HG03103 (cell line): ENCODE measurements at regions not wholly inside any gene's neighbourhood (a gene's known extent, or its start where the extent isn't known, plus 50 kb on each side); places are given as distances from the start of the nearest gene placed in this dataset.
"Not testable (repeated sequence)": the region's sequence is repeated elsewhere in the genome, so short reads cannot be mapped to it uniquely, and the experiment has no call there.

Source experiments
- ATAC-seq: cut with Tn5 transposase; IDR thresholded peaks from one replicate; pipeline ENCODE4 v1.9.1; 2021; ENCODE audit warnings: low read depth; ENCODE audit not compliant: unreplicated experiment

DNA sequence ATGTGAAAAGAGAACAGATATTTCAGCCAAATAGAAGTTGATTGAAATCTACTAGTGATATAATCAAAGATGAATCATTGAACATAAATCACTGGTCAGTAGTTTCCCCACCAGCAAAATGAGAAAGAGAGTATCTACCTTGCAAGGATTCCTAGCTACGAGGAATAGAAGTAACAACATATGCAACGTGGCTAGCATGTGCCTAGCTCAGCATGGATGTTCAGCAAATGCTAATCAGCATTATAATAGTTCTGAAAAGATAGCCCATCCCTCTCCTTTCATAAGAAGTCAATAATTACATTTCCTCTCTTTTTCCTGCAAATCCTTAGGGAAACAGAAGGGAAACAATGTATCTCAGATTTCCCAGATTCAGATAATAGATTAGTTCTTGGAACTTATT is 417.2 kb downstream of the SATB2 start:
- no peak for ATAC-seq

DNA sequence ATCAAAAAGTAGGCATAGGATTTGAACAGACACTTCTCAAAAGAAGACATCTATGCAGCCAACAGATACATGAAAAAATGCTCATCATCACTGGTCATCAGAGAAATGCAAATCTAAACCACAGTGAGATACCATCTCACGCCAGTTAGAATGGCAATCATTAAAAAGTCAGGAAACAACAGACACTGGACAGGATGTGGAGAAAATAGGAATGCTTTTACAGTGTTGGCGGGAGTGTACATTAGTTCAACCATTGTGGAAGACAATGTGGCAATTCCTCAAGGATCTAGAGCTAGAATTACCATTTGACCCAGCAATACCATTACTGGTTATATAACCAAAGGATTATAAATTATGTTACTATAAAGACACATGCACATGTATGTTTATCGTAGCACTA is 424.0 kb downstream of the SATB2 start:
- not testable (repeated sequence) for ATAC-seq

DNA sequence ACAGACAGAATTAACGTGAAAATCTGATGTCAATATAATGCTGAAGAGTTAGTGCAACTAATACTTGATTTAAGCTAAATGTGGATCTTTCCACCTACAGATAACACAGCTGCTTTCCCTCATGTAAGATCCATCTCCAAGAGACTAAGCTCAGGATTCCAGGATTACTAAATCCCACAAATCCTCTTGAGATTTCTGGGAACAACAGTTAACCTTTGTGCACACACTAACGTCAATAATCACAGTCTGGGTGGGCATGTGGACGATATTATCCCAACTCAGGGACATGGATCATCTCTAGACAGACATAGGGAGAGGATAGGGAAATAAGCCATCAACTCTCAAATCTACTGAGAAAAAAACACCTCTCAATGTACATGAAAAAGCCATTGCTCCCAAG is 432.6 kb downstream of the SATB2 start:
- no peak for ATAC-seq

DNA sequence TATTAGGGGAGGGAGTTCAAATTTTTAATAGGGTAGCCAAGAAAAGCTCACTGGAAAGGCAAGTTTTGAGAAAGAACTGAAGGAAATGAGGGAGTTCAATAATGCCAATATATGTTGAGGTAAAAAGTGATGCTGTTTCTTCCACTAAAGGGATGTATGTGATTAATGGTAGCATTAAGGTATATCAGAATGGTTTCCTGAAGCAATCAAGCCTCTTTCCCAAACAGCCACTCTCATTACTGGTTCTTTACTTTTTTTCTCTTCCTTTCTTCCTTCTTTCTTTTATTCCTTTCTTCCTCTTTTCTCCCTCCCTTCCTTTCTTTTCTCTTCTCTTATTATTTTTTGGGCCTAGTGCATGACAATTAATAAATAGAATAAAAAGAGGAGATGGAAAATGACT is 433.5 kb downstream of the SATB2 start:
- no peak for ATAC-seq

DNA sequence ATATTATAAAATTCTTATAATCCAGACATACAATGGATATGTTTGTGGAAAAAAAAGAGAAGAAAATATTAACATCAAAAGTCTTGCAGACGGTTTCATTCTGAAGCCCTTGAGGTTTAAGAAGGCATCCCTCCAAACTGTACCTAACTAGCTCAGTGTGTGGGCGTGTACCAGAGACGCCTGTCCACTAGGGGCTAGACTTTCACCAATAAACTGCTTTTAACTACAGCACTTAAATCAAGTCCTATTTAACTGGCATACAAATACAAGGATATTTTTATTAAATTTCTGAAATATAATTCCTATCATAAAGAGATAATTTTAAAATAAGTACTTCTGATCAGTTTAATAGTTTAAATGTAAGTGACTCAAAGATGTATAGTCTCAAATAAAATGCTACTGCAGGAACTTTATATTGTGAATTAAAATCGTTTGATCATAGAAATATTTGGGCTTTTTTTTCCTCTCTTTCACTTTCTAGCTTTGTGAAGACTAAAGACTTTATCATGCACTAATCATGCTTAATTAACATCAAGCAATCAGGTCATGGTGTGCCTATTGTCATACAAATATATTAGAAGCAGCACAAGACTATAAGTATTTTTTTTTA is 437.7 kb downstream of the SATB2 start:
- ATAC-seq: no peak

DNA sequence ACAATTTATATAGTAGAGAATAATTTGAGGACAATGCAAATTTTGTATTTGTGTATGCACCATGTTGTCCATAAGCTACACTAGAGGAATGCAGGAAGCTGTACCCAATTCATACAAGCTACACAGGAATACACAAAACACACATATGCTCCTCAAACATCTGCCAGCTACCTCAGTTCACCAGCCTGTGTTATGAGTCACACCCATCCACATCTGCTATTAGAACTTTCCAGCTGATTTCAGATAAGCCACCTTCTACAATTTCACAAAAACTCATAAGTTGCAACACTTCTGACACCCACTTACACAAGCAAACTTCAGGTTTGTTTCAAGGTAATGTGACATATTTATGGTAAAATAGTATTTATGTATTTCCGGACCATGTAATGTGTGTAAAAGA is 438.9 kb downstream of the SATB2 start:
- no peak for ATAC-seq

DNA sequence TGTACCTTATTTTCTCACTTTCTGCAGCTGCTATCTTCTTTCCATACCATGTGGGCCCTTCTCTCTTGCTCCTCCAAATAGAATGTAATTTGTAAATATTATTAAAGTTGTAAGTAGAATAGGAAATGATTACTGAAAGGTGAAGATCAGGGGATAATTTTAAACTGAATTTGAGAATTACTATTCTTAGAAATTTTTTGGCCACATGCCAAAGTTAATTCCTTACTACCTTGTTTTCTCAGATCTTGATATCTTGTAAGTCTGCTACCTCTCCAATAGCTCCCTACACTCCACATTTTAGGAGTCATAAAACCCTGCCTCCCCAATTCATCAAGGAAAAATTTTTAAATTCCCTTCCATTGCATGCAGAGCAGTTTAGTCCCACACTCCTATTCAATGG is 442.7 kb downstream of the SATB2 start:
- no peak for ATAC-seq

DNA sequence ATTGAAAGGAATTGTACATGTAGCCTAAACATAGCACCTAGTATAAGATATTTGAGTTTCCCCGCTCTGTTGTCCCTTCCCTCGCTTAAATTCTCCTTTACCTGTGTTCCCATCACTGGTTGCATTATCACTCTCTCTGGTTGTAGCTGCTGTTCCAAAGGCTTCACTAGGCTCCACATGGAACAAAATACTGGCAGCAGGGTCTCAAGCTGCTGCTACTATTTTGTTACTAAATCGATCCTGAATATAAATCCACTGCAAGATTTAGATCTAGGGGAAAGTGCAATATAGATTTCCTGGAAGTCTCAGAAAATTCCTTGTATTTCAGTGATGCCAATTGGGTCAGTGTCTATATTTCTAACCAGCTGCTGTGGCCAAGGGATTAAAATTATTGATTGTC is 443.5 kb downstream of the SATB2 start:
- no peak for ATAC-seq

DNA sequence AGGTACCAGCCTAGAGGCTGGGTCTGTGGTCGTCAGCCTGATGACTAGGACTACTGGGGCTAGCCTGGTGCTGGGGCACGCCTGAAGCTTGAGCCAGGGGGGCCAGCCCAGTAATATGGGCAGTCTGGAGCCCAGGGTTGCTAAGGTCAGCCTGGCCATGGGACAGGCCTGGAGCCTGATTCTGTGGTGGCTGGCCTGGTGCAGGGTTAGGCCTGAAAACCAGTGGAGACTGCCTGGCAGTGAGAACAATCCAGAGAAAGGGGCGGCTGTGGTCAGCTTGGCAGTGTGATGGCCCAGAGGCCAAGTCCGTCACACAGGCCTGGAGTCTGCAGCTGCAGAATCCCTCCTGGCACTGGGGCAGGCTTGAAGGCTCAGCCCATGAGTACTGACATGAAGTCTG is 445.8 kb downstream of the SATB2 start:
- ATAC-seq: no peak

DNA sequence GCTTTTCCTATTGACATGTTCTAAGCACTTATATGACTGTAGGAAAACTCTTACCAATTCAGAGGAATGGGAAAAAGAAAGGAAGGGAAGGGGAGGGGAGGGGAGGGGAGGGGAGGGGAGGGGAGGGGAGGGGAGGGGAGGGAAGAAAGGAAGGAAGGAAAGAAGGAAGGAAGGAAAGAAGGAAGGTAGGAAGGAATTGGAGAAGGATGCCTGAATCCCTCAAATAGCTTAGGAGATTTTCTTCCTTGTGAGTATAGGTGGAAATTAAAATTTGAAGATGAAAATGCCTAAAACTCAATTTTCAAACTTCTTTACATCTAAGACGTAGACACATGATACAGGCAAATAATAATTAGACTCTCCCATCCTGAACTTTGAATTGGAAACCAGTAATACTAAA is 463.1 kb downstream of the SATB2 start:
- no peak for ATAC-seq

DNA sequence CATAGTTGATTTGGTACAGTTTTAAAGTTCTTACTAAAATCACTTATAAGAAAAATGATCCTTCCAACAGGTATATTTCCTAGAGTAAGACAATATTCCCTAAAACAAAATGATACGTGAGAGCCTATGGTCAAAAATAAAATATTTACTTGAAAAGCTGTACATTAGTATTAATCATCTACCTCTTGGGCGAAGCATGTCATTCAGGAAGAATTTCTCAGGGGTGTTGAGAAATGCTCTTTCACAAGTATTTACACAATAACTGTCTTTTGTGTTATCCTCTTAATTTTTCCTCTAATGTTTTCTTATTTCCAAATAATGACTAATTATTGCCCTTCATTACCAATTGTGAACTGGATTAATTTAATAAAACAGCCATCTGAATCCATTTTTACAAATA is 466.3 kb downstream of the SATB2 start:
- no peak for ATAC-seq

DNA sequence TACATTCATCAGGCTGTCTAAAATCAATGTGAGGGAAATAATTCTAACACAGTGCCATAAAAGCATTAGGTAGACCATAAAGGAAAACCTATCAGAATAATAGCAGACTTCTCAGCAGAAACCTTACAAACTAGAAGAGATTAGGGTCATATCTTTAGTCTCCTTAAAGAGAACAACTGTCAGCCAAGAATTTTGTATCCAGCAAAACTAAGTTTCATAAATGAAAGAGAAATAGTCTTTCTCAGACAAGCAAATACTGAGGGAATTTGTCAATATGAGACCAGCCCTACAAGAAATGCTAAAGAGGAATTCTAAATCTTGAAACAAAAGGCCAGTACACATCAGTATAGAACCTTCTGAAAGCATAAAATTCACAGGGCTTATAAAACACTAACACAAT is 482.0 kb downstream of the SATB2 start:
- no peak for ATAC-seq

DNA sequence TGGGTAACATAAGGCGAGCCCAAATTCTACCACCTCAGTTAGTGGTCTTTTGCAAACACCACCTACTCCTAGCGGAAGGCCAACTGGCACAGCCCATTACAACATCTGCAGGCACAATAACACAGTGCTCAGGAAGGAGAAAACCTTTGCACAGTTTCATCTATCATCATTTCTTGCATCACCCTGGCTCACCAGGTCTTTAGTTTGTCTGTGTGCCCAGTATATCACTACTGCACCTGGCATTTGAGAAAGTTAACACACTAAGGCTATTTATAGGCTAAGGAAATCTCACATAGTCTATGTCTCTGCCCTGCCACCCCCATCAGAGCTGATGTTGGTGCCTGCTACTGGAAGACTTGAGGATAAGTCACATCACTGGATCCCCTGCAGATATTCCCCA is 484.0 kb downstream of the SATB2 start:
- no peak for ATAC-seq

DNA sequence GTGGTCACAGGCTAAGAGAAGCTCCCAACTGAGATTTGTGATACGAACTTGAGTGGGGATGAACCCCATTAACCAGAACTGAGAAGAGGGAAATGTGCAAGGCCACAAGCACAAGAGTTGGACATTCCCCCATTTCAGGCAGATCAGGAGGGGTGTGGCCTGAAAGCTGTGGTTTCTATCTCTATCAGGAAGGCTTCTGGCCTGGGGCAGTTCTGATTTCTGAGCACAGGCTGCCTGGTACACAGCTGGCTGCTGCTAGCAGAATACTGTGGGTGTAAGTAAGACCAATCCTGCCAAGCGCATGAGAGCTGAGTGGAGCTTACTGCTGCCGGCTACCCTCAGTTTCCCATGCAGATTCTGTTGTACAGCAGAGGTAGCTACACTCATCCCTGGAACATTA is 484.6 kb downstream of the SATB2 start:
- no peak for ATAC-seq

DNA sequence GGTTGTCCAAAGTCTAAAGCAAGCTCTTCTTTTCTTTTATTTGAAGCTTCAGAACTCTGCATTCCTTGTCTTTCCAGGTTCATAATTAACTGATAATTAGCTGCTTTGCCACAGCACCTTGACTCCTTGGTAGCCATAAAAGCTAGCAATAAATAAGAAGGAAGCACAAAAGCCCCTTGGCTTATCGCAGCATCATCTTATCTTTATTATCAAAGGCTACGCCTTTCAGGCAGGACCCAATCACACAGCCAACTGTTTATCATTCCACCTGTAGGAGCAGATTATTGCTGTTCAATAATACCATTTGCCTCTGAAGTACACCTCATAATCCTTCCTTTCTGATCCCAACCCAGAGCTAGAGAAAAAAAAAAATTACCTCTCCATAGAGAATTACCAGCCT is 489.2 kb downstream of the SATB2 start:
- ATAC-seq: no peak

DNA sequence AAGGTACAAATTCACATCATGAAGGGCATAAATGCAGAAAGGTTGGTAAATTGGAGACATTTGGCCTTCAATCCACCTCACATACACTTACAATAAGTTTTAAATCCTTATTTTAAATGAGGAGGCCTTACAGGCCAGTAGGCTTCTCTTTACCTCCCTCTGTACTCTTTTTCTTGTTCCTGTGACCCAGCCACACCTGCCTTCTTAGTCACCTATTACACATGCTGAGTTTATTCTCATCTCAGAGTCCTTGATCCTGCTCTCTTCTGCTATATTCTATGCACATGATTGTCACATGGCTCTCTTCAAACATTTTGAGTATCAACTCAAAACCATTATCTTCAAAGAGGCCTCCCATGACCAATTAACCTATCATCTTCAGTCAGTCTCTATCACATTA is 491.5 kb downstream of the SATB2 start:
- no peak for ATAC-seq

DNA sequence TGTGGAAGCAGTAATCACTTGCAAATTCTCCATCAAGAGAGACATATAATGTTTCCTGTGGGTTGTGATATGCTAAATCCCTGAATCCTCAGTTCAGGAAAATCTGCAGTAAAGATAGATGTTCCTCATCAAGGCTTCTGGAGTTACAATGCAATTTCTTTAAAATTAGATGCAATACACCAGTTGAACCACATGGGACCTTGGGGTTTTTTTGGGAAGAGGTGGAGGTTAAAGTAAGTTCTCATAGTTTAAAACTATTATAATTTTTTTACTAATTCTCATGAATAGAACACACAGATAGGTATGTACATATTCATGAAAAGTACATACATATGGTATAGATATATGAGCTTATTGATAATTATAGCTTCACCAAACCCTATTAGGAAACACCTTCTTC is 496.2 kb downstream of the SATB2 start:
- no peak for ATAC-seq

DNA sequence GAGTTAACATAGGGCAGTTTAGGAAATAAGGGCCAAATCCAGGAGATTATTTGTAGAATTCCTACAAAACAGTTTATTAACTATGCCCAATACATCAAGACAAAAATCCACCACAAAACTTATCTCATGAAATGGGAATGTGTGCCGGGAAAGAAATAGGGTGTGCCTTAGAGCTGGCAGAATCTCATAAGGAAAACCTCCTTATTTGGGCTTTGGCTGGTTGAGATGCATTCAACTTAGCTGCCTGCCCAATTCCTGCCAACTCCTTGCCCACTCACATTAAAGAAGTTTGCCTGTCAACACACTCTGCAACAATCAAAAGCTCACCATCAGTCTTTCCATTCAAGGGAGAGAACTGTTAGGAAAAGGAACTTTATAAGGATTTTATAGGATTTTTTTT is 500.6 kb downstream of the SATB2 start:
- ATAC-seq: no peak

DNA sequence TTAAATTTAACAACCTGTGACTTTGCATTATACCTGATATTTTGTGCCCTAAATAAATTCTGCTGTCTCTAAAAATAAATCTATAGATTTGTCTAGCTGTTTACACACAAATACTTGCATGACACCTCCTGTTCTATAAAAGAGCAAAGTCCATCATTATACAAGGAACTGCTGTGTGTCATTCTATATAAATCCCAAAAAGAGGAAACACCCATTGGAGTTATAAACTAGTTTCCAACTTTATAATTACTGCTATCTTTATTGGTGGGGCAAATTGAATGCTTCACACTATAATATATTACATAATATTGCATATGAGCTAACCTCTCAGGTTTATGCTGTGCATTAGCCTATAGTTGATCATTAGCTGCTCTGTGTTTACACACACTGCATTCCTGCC is 504.4 kb downstream of the SATB2 start:
- no peak for ATAC-seq

DNA sequence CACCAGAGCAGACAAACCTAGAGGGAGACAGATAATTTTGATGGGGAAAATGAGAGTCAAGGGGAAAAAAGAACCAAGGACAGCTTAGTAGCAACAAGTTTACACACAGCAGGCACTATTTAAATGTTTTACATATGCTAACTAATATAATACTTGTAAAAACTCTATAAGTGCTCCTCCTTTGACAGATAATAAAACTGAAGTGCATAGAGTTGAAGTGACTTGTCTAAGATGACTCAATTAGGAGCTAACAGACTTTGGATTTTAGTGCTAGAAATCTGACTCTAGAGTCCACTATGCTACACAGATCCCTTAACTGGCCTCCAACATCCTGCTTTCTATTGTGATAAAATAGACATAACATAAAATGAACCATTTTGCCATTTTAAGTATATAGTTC is 506.9 kb downstream of the SATB2 start:
- ATAC-seq: no peak

DNA sequence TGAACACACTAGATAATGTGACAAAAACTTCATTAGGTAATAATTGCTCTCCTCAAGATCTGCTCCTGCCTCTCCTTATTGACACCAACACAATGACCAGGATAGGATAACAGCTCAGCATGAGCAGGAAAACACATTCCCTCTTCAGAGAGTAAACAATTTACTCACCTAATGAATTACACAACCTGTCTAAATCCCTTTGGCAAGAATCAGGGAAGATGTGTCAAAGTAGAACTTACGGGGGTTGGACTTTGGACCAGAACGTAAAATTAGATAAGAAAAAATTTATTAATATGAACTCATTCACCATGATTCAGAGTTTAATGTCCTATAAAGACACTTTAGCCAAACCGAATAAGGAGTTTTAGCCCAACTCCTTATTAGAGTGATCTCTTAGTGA is 512.2 kb downstream of the SATB2 start:
- ATAC-seq: no peak

DNA sequence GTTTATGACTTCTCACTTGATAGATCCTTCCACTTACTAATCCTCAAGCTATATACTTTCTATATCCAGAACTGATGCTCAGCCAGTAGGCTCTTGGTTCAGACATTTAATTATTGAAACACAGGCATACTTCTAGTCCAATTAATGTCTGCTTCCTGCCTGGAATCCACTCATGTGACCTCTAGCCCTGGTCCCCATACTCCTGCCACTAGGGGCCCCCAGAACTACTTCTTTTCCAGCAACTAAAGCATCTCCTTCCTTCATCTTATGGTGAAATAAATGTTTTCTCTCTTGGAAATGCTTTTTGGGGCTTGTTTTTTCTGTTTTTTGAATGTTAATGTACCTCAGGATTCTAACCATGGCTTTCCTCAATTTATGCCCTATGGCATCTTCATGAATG is 527.6 kb downstream of the SATB2 start:
- ATAC-seq: no peak

DNA sequence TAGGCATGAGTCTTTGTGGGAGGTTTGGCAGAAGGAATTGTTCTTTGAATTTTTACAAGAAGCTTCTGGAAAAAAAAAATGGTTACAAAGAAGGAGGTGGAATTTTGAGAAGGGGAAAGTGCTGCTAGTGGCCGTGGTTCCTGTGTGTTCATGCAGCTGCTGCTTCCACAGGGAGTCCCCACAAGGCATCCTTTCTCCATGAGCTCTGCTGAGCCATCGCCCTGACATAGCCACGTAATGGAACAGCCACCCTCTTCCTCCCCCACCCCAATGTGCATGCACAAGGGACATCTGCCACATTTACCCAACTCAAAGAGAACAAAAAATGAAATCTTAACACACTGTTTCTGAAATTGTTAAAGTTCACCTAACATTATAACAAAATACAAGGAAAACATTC is 529.7 kb downstream of the SATB2 start:
- no peak for ATAC-seq
